ENCODE measurements at regions not wholly inside any gene's neighbourhood (a gene's known extent, or its start where the extent isn't known, plus 50 kb on each side); places are given as distances from the start of the nearest gene placed in this dataset.
A peak's percentile ranks its signal among the peaks of the same experiment; 100 is the strongest.

DNA sequence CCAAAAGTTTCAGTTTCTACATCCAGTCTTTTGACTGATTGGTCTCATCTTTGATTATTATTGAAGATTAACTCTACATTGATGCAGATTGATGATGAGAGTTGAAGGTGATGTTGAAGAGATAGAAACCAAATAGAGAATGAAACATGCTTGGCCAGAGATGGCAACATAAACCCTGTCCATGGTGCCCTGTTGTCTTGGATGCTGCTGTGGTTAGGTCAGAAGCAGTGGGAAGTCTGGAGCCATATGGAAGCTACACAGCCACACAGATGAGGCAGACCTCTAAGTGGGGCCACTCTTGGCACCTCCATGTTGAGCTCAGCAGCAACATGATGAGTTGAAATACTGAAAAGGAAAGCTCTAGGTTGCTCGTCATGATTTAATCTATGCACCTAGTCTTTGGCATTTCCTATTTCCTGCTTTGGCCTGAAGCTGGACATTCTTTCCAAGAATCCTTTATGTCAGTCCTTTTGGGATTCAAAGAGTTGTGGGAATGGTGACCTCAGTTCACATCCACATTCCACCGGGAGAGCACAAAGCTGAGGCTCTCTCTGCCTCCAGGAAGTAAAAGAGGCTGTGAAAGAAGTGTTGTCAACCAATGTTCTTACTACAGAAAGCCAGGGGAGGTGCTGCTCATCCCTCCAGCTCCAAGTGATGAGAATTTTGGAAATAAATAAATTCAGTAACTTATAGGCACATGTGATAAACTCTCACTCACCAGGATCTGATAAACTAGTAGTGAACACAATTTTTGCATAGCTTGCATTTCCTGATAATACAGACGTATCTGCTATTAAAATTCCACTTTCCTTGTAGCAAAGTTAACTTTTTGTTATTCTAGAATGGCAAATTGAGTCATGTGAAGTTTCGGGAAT, 127.7 kb upstream of the MAF start:
- DNase-seq = no peak

DNA sequence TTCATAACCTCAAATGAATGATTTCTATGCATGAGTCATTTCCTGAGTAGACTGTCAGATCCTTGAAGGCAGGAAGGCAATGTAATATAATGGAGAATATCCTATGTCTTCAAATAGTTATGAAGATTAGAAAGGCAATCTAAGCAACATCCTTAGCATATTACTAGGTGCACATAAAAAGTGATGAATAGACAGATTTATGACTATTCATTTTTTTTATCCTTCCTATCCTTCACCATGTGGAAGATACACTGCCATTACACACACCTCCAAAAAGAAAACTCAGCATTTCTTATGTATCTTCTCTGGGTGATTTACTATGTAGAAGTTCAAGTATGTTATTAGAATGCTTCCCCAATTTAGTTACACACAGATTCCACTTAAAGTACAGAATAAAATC, 126.4 kb upstream of the MAF start:
- DNase-seq = no peak

DNA sequence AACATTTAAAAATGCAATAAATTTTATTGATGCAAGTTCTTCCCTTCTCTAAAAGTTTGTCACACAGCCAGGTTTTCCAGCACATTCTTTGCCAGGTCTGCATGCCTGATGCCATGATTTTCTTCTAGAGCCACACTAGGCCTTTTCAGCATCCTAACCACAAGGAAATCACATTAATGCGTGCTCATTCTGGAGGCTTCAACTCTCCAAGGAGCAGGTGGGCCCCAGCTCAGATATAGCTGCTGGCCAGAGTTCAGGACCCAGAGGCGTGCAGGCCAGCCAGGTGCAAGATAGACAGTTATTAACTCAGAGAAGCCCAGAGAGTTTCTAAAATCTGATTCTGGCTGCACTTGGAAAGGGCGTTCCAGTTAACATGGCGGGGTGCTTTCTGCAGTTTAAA, 124.5 kb upstream of the MAF start:
- DNase-seq = no peak

DNA sequence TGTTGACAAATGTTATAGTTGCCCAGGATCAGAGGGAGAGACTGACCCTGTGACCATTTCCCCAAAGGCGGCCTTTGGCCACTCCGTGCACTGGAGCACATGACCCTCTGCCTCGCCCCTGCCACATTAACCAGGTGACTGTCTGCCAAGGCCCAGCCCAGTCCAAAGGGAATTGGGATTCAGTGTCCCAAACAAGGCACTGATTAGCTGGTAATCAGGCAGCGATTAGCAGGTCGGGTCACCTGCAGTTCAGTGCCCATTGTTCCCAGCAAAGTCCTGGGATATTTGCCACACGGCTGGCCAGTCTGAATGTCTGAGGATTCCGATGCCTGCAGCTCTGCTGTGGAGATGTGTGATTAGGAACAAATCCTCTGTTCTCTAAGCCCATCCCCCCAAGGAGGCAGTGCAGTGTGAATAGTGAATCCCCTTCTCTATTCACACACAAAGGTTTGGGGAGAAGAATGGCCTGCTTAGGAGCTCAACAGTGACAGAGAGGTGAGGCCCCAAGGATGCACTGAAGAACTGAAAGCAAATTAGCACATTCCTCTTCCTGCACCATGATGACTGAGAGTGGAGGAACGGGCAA, 123.1 kb upstream of the MAF start:
- no peak for DNase-seq

DNA sequence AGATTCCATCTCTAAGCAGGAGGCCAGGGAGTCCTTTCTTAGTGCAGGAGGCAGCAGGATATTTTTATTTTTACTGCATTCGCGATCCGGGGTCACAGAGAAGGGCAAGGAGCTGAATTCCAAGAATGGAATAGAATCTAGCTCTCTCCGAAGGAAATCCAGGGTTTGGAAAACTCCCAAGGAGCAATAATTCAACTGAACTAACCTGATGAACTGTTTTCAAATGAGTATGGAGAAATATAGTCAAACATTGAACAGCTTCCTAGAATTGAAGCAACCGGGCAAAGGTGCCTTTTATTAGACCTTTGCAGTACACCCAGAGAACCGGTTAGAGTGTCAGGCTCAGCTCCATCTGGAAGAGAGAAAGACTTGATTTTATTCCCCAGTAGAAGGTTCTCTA, 120.7 kb upstream of the MAF start:
- DNase-seq = no peak

DNA sequence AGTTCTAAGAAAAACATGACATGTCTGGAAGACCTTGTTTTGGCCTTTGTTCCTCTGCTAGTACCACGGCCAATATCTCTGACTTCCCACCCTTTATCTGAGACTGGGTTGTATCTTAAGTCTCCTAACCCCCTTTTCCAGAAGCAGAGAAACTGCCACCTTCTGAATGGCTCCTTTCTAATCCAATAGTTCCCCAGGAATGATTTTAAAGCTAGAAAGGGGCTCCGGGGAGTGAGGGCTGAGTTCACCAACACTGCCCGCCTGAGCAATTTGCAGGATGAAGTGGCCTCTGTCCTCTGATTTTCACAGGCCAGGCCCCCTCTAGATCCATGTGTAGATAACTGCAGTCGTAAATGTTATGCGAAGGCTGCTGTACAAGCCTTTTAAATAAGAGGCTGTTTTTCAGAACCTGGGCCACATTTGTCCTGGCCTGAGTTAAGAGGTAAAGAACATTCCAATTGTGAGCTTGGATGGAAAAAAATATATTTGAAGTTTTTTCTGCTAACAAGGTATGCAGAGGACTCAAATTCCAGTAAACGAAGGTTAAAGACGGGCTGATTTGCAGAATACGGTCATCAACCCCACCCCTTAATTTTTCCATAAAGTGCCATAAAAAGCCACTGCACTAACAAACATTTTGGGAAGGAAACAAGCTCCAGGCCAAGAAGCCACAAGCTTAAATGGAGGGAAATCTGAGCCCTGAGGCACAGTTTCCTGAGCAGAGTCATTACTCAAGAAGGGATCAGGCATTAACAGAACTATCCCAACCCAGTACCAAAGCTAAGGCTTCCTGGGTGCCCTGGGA, 117.0 kb upstream of the MAF start:
- DNase-seq = no peak

DNA sequence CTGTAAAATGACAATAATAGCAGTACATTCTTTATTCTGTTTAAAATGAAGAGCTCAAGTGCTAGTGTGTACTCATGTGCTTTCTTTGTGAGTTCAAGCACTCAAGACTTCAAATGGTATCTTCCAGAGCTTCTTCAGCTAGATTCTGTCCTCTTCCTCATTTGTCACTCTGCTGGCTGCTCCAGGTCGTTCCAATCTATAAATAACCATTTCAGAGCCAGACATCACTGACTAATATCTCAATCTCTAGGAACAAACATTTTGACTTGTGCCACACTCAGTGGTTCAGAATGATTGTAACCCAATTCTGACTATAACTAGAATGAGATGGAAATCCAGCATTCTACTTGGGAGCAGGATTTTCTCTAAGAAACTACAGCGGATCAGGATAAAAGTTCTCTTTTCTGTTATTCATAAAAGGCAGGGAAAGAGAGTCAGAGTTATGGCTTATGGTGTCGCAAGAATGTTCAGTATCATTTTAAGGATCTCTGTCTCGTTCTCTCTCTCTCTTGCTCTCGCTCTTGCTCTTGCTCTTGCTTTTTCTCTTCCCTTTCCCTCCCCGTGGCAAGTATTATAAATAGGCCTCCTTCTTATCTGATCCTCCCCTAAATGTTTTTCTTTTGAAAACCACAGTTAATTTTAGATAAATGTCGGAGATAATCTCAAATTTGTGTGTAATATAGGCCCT, 116.3 kb upstream of the MAF start:
- peak in 1 of 2 donors; percentile 11 for DNase-seq

DNA sequence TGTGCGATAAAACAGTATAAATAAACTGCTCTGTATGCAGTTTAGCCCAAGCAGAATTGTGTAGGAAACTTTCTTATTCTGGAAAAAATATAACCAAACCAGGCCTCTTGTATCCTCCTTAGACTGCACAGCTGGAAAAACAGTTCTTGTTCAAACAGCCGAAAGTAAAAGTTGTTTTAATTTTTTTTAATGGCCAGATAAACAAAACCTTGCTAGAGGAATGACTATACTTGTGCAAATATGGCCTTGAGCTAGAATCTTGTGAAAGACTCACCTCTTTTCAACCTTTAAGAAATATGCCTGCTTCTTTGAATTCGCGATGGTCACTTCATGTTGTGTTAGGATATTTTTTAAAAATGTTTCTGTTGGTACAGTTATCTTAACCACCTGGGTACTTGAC, 114.5 kb upstream of the MAF start:
- no peak for DNase-seq

DNA sequence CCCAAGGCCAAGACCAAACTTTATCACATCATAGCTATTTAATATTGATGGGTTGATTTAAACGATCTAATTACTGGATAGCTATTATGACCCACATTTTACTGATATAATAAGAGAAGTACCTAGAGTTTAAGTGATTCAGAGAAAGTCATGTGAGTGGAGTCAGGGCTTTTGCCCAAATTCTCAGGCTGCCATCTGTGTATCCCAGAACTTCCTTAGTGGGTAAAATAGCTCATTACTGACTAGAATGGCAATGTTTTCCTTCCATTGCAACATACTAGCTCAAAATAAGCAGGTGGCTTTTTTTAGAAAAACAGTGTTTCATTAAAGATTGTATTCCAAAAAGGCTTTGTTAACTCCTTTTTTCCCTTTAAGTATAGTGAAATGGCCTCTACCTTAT, 113.9 kb upstream of the MAF start:
- DNase-seq = no peak

DNA sequence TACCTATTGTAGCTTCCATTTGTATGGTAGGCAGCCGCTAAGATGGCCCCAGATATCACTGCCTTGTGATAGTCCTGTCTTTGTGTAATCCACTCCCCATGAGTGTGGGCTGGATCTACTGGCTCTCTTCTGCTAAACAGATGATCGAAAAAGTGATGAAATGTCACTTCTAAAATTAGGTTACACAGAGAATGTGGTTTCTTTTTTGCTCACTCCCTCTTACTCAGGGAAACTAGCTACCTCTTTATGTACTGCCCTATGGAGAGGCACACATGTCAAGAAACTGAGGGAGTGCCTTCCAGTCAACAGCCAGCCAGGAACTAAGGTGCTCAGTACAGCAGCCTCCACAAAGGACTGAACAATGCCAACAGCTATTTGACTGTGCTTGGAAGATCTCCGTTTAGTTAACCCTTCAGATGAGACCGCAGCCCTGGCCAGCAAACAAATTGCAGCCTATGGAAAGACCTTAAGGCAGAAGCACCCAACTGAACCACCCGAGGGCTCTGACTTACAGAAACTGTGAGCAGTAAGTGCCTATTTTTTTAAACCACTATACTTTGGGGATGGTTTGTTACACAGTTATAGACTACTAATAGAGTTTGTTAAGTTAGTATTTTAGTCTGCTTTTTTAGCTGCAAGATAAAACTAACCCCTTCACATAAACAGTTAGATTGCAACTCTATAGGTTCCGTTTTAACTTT, 113.2 kb upstream of the MAF start:
- DNase-seq = no peak

DNA sequence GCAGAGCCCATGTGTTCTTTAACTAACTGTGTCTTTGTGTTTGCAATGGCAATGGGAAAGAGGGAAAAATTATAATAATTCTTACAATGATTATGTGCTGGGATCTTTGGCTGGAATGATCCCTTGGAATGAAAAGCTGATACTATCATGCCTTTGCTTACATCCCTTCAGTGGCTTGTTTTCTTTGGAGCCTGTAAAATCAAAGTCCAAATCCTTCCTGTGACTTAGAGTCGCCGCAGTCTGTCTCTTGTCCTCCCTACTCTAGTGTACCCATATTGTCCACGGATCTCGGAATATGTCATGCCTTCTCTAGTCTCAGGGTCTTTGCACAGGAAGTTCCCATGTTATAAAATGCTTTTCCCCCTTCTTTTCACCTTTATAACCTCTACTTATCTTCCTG, 111.7 kb upstream of the MAF start:
- DNase-seq = no peak

DNA sequence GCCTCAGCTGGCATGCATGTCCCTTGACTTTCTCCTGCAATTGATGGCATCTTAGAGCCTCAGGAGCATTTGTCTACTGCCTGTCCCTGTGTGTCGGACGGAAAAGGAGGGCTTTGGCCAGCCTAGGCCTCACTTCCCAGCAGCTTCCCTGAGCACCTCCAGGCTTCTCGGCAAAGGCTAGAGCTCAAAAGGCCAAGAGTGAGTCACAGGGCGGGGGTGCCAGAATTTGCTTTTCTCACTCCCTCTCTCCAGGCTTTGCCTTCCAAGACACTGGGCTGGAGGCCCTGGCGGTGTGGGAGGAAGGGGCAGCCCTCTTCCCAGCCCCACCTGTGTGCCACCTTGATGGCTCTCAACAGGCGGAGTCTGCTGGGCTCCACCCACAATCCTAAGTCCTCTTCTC, 107.3 kb upstream of the MAF start:
- no peak for DNase-seq

DNA sequence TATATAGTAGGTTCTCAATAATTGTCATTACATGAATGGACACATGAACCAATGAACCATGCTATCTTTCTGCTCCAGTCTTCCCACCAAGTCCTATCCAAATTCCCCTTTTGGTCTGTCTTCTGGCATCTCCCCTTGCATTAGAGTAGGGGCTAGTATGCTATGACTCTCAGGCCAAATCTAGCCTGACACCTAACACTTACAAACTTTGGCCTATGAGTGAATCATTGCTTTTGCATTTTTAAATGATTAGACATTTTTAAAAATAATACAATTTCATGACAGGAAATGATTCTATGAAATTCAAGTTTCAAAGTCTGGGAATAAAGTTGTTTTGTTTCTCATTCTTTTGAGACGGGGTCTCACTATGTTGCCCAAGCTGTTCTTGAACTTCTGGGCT, 102.5 kb upstream of the MAF start:
- no peak for DNase-seq

DNA sequence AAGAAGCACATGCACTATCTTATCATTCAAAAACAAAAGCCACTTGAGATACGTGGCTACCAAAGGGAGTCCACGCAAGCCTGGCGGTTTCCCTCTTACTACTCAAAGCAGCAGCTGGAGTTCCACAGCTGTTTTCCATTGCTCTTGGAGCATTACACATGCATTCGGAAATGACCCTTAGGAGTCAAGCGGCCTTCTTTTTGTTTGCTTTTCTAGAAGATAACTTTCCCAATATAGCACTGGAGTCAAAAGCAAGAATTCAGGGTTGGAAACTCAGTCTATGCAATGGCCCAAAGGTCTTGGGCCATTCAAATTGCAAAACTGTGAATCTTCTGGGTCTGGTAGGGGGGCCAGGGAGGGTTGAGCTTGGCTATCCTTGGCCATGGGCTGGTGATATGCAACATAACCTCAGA, 97.8 kb upstream of the MAF start:
- no peak for DNase-seq

DNA sequence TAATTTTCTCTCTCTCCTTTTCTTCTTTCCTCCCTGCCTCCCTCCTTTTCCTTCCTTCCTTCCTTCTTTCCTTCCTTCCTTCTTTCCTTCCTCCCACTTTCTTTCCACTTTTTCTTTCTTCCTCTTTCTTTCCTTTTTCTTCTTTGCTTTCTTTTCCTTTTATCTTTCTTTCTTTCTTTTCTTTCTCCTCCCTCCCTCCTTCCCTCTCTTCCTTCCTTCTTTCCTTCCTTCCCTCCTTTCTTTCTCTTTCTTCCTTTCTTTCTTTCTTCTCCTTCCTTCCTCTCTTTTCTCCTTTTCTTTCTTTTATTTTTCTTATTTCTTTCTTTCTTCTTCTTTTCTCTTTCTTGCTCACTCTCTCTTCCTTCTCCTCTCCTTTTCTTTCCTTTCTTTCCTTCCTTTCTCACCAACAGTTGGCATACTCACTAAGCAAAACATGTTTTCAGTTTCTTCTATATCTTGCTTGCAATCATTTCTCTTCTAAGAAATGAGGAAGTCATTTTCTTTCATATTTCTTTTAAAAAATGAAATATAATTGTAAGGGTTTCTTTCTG, 97.1 kb upstream of the MAF start:
- no peak for DNase-seq

DNA sequence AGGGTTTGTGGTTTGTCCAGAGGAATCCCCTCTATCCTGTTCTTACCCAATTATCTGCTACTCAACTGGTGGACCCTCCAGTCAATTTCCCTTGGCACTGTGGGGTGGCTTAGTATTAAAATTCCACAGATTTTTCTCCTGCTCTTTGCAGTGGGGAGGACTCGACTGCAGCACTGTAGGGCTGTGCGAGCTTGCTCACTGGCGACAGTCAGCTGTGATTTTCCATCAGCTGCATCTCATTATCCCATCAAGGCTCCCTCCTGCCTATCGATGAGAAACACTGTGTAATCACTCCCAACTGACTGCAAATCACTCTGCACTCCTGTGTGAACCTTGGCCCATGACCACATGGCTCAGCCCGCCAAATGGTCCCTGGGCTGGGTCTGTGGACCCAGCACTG, 90.5 kb upstream of the MAF start:
- DNase-seq = no peak

DNA sequence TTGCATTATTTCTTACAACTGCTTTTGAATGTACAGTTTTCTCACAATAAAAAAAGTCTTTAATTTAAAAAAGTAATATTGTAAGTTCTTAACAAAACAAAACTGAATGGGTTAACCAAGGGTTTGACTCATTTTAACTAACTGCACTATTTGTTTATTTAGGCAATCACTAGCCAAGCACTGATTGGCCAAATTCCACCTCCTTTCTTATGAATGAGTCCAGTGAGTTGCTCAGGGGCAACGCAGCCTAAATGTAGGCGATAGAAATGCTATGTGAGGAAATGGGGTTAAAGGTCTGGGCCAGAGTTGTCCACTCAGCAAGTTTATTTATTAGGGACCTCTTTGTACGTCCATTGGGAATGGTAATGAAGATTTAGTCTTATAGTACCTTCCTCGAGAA, 89.6 kb upstream of the MAF start:
- DNase-seq = no peak

DNA sequence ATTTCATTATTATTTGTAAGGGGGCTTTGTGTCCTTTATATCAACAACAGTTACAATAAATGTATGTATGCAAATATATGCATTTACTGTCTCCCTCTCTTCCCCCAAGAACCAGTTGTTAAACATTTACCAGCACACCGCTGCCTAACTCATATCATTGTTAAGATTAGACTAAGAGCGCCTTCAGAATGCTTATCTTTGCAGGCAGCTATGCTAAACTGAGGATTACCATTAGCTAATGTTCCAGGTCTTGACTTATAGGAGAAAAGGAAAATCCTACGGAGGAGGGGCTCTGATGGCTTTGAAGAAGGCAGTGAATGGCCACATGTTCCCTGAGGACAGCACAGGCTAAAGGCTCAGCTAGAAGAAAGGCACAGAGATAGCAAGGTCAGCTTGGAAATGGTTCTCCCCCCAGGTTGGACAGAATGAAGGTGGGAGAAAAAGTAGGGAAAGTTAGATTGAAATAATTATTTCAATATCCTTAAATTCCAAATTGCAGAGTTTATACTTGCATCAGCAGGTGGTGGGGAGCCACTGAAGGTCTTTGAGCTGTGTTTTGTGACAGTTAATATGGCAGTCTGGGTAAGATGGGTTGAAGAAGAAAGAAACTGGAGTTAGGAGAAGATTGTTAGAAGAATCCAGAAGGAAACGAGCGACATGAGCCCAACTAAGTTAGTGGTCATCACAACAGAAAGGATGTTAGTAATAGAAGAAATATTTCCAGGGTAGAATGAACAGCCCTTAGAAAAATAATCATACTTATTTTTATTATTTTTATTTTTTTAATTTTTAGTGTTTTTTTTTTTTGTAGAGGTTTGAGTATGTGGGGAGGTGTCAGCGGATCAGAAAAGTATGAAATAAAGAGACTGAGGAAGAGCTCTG, 87.0 kb upstream of the MAF start:
- DNase-seq = no peak

DNA sequence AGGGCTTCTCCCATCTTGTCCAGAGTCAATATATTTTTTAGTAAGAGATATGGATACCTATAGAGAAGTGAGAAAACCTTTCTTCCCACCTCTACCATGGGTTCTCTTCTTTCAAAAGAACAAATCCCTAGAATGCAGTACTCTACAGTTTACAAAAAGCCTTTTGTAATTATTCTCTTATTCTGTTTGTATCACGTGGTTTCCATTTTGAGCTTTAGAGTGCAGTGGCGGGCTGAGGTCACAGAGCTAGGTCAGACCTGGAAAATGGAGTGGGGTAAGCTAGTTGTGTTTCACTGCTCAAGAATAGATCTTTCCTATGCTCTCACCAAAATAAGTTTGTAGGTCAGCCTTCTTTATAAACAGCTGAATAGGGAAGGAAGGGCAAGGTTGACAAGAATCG, 85.3 kb upstream of the MAF start:
- DNase-seq = no peak

DNA sequence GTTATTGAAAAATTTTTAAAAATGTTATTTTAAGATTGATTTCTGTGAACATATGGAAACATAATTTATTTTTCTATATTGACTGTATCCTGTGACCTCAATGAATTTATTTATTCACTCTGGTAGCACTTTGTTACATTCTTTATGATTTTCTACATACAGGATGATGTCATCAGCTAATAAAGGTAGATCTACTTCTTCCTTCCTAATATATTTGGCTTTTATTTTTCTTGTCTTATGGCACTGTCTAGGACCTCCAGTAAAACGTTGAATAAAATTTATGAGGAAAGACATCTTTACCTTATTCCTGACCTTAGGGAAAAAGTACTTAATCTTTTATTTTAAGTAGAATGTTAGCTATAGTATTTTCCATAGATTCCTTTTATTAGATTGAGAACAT, 78.8 kb upstream of the MAF start:
- no peak for DNase-seq

DNA sequence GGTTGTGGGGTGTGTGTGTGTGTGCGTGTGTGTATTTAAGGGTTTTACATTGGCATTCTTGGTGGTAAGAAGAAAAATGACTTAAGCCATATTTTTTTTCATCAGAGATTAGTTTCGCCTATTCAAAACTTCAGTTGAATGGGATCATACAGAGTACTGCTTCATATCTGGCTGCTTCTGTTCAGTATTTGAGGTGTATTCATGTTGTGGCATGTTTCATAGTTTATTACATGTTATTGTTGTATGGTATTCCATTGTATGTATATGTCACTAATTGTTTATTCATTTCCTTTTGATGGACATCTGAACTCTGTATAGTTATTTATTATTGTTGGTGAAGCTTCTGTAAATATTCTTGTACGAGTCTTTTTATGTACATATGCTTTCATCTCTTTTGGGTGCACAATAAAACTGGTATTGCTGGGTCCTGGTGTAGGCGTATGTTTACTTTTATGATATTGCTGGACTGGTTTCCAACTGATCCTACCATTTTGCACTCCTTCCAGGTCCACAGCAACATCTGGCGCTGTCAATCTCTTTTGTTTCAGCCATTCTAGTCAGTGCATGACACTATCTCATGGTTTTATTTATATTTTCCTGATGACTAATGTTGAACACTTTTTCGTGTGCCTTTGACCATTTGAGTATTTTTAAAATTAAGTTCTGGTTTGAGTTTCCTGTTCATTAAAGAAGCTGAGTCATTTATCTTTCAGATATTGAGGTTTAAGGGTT, 77.4 kb upstream of the MAF start:
- no peak for DNase-seq

Data from CD4-positive, alpha-beta T cell treated with Interleukin-4 for 1 hour (primary cell).